ENCODE measurements at regions not wholly inside any gene's neighbourhood (a gene's known extent, or its start where the extent isn't known, plus 50 kb on each side); places are given as distances from the start of the nearest gene placed in this dataset.

GRCh38 chr12:63212316-63212715 is 61.3 kb upstream of the AVPR1A start:
- Histone ChIP-seq H4K91ac (ENCODE audit: insufficient read length, low read depth, low read length) (no peak overlapping the region), H2BK120ac (ENCODE audit: low read depth, low read length, poor library complexity, severe bottlenecking) (no peak overlapping the region), H3K9me3 (ENCODE audit: control insufficient read depth, low read depth, low read length) (no peaks in the 10 kb centered on the region), H2BK5ac (ENCODE audit: insufficient read length, low read length) (no peak overlapping the region), H3K56ac (ENCODE audit: insufficient read length, low read depth, low read length) (no peak overlapping the region), H2BK20ac (ENCODE audit: low read depth, low read length, poor library complexity, severe bottlenecking) (no peak overlapping the region), H3K14ac (ENCODE audit: insufficient read depth, low read length) (no peak overlapping the region; the same call in 1 of the 2 replicates), H4K8ac (replicated peaks; ENCODE audit: insufficient read length, low read depth, low read length) (no peak overlapping the region), H4K20me1 (ENCODE audit: control insufficient read depth, insufficient read depth, insufficient read length) (no peaks in the 10 kb centered on the region), H3K4ac (ENCODE audit: low read depth, low read length) (no peak overlapping the region), H3K23ac (ENCODE audit: insufficient read length, low read depth, low read length) (no peak overlapping the region), H2AK5ac (ENCODE audit: insufficient read length, low read length) (no peak overlapping the region), H3K23me2 (ENCODE audit: insufficient read length, low read depth, low read length, poor library complexity, severe bottlenecking) (no peaks in the 10 kb centered on the region), H3K4me1 (ENCODE audit: insufficient read depth, low read length) (no peaks in the 10 kb centered on the region), H3K9ac (ENCODE audit: extremely low read depth, insufficient read length, low read length) (no peak overlapping the region), H4K5ac (ENCODE audit: insufficient read length, low read depth, low read length) (no peak overlapping the region), H3K79me1 (ENCODE audit: insufficient read depth, low read depth, low read length, poor library complexity, severe bottlenecking) (no peaks in the 10 kb centered on the region), H3K18ac (ENCODE audit: insufficient read length, low read depth, low read length) (no peak overlapping the region), H2BK15ac (ENCODE audit: low read depth, low read length) (no peak overlapping the region), H2BK12ac (ENCODE audit: insufficient read length, low read depth, low read length) (no peak overlapping the region), H2AFZ (ENCODE audit: low read length) (no peak overlapping the region), H3T11ph (ENCODE audit: low read length) (no peak overlapping the region), H3K79me2 (ENCODE audit: insufficient read depth, low read length) (no peaks in the 10 kb centered on the region), H3K27me3 (ENCODE audit: insufficient read depth, low read length) (no peaks in the 10 kb centered on the region), H3K27ac (ENCODE audit: insufficient read length, low read depth, low read length) (no peak overlapping the region), H3K4me2 (ENCODE audit: insufficient read depth, insufficient read length, low read length) (no peak overlapping the region)
- Mint-ChIP-seq H3K4me3 (no peak overlapping the region), H3K36me3 (ENCODE audit: insufficient read depth in 1 of 3, low read depth in 3 of 3) (no peaks in the 10 kb centered on the region), H3K4me1 (no peaks in the 10 kb centered on the region), H3K27me3 (ENCODE audit: low read depth) (peaks cover 1% of the 10 kb centered on the region; the same call in 1 of the 2 replicates), H3K9me3 (no peaks in the 10 kb centered on the region), H3K27ac (no peak overlapping the region)
- DNase-seq: no peak
- TF ChIP-seq CTCF (conservative IDR thresholded peaks at IDR 0.05): no peak
- no CpG with 5 or more reads among the region's 3 CpGs for WGBS (ENCODE audit: extremely low coverage, insufficient read length, low lambda C conversion rate)
